SK-N-SH treated with all-trans-retinoic acid at 6 μM for 48 hours (cell line): ENCODE measurements at regions not wholly inside any gene's neighbourhood (a gene's known extent, or its start where the extent isn't known, plus 50 kb on each side); places are given as distances from the start of the nearest gene placed in this dataset.
A peak's percentile ranks its signal among the peaks of the same experiment; 100 is the strongest.

Experiments
- ATAC-seq: fragments of 200-7000 bp; cut with Tn5 transposase; 3 replicates; pipeline ENCODE4 v1.9.1; 2020; ENCODE audit warnings: mild to moderate bottlenecking, moderate library complexity
- ARNTL ChIP-seq: fragments of 450-650 bp; formaldehyde crosslinking; IDR thresholded peaks from 2 replicates; pipeline ENCODE4 v1.5.0; 2020; ENCODE audit warnings: low read depth, mild to moderate bottlenecking, moderate library complexity, borderline replicate concordance
- BACH2 ChIP-seq: fragments of 250-450 bp; sonication (Bioruptor Pico); IDR thresholded peaks from 2 replicates; pipeline ENCODE4 v1.9.0; 2021; ENCODE audit warnings: mild to moderate bottlenecking, borderline replicate concordance
- CREB5 ChIP-seq: fragments of 250-450 bp; sonication (Bioruptor Pico); IDR thresholded peaks from 2 replicates; pipeline ENCODE4 v1.5.1; 2020; ENCODE audit warnings: low read depth, mild to moderate bottlenecking, moderate library complexity
- CSDC2 ChIP-seq: fragments of 250-450 bp; sonication (Bioruptor Pico); IDR thresholded peaks from 2 replicates; pipeline ENCODE4 v1.5.0; 2020; ENCODE audit warnings: mild to moderate bottlenecking, moderate library complexity
- CSRNP3 ChIP-seq: fragments of 250-450 bp; sonication (Bioruptor Pico); IDR thresholded peaks from 2 replicates; pipeline ENCODE4 v1.5.1; 2021; ENCODE audit warnings: mild to moderate bottlenecking, moderate library complexity
- ESRRG ChIP-seq: fragments of 250-450 bp; sonication (Bioruptor Pico); IDR thresholded peaks from 2 replicates; pipeline ENCODE4 v1.6.1; 2021; ENCODE audit warnings: mild to moderate bottlenecking
- GLIS3 ChIP-seq: fragments of 250-450 bp; sonication (Bioruptor Pico); IDR thresholded peaks from 2 replicates; pipeline ENCODE4 v1.5.0; 2020; ENCODE audit warnings: mild to moderate bottlenecking, moderate library complexity
- ISL1 ChIP-seq: fragments of 250-450 bp; sonication (Bioruptor Pico); IDR thresholded peaks from 2 replicates; pipeline ENCODE4 v2.1.2; 2022; ENCODE audit warnings: mild to moderate bottlenecking, moderate library complexity
- OSR1 ChIP-seq: fragments of 250-450 bp; sonication (Bioruptor Pico); IDR thresholded peaks from 2 replicates; pipeline ENCODE4 v1.8.0; 2022; ENCODE audit warnings: moderate library complexity, mild to moderate bottlenecking, inconsistent platforms
- POU6F1 ChIP-seq: fragments of 250-450 bp; sonication (Bioruptor Pico); IDR thresholded peaks from 2 replicates; pipeline ENCODE4 v1.8.0; 2021; ENCODE audit warnings: low read depth, mild to moderate bottlenecking, moderate library complexity, borderline replicate concordance
- PPARA ChIP-seq: fragments of 250-450 bp; sonication (Bioruptor Pico); IDR thresholded peaks from 2 replicates; pipeline ENCODE4 v1.5.0; 2020; ENCODE audit warnings: mild to moderate bottlenecking, borderline replicate concordance
- RARB ChIP-seq: fragments of 250-450 bp; sonication (Bioruptor Pico); IDR thresholded peaks from 2 replicates; pipeline ENCODE4 v1.8.0; 2021; ENCODE audit warnings: mild to moderate bottlenecking, moderate library complexity
- SNAI2 ChIP-seq: fragments of 250-450 bp; sonication (Bioruptor Pico); IDR thresholded peaks from 2 replicates; pipeline ENCODE4 v1.5.0; 2020; ENCODE audit warnings: mild to moderate bottlenecking, moderate library complexity
- TCF4 ChIP-seq: fragments of 250-450 bp; sonication (Bioruptor Pico); IDR thresholded peaks from 2 replicates; pipeline ENCODE4 v1.8.0; 2021; ENCODE audit warnings: mild to moderate bottlenecking, moderate library complexity, borderline replicate concordance
- TOX ChIP-seq: fragments of 250-450 bp; sonication (Bioruptor Pico); IDR thresholded peaks from 2 replicates; pipeline ENCODE4 v1.8.0; 2021; ENCODE audit warnings: mild to moderate bottlenecking, moderate library complexity, borderline replicate concordance
- TSHZ2 ChIP-seq: fragments of 250-450 bp; sonication (Bioruptor Pico); IDR thresholded peaks from 2 replicates; pipeline ENCODE4 v1.5.0; 2020; ENCODE audit warnings: mild to moderate bottlenecking, moderate library complexity
- ZC3H10 ChIP-seq: fragments of 250-450 bp; sonication (Bioruptor Pico); IDR thresholded peaks from 2 replicates; pipeline ENCODE4 v1.5.1; 2021; ENCODE audit warnings: mild to moderate bottlenecking, moderate library complexity
- ZFP3 ChIP-seq: fragments of 250-450 bp; sonication (Bioruptor Pico); IDR thresholded peaks from 2 replicates; pipeline ENCODE4 v1.5.0; 2020; ENCODE audit warnings: mild to moderate bottlenecking, moderate library complexity
- ZFP30 ChIP-seq: fragments of 450-650 bp; formaldehyde crosslinking; IDR thresholded peaks from 2 replicates; pipeline ENCODE4 v1.5.0; 2022; ENCODE audit warnings: mild to moderate bottlenecking, moderate library complexity
- ZNF565 ChIP-seq: fragments of 450-650 bp; formaldehyde crosslinking; conservative IDR thresholded peaks from 2 replicates; pipeline ENCODE4 v1.5.0; 2020; ENCODE audit warnings: low read depth, mild to moderate bottlenecking, moderate library complexity
- ZNF70 ChIP-seq: fragments of 450-650 bp; formaldehyde crosslinking; IDR thresholded peaks from 2 replicates; pipeline ENCODE4 v1.5.0; 2020; ENCODE audit warnings: mild to moderate bottlenecking, moderate library complexity
- ZNF8 ChIP-seq: fragments of 450-650 bp; formaldehyde crosslinking; IDR thresholded peaks from 2 replicates; pipeline ENCODE4 v1.5.0; 2020; ENCODE audit warnings: mild to moderate bottlenecking, moderate library complexity

GRCh38 chr4:141410839-141411238, 190.1 kb downstream of the ZNF330 start:
- peak; percentile 62 for ATAC-seq
- TF ChIP-seq ZNF565 (CRISPR knock-in tag), result no peak
- TF ChIP-seq POU6F1 (CRISPR knock-in tag), result no peak
- no peak for TF ChIP-seq RARB (CRISPR knock-in tag)
- TF ChIP-seq CSDC2 (CRISPR knock-in tag), result no peak
- no peak for TF ChIP-seq ZNF8 (CRISPR knock-in tag)
- no peak for TF ChIP-seq ESRRG (CRISPR knock-in tag)
- TF ChIP-seq BACH2 (CRISPR knock-in tag), result no peak
- TF ChIP-seq ZC3H10 (CRISPR knock-in tag), result no peak
- TF ChIP-seq ZNF70 (CRISPR knock-in tag), result no peak
- no peak for TF ChIP-seq ZFP3 (CRISPR knock-in tag)
- TF ChIP-seq SNAI2 (CRISPR knock-in tag), result no peak
- TF ChIP-seq PPARA (CRISPR knock-in tag), result no peak
- no peak for TF ChIP-seq TCF4 (CRISPR knock-in tag)

GRCh38 chr4:141411936-141412335, 191.2 kb downstream of the ZNF330 start:
- ATAC-seq, result no peak
- TF ChIP-seq BACH2 (CRISPR knock-in tag), result no peak
- no peak for TF ChIP-seq SNAI2 (CRISPR knock-in tag)
- no peak for TF ChIP-seq TOX

GRCh38 chr4:141413366-141413765, 192.7 kb downstream of the ZNF330 start:
- ATAC-seq, result no peak
- TF ChIP-seq ZNF8 (CRISPR knock-in tag) (no peak), PPARA (CRISPR knock-in tag) (no peak), CSRNP3 (CRISPR knock-in tag) (no peak), ARNTL (no peak), ISL1 (CRISPR knock-in tag) (no peak), RARB (CRISPR knock-in tag) (no peak), TCF4 (CRISPR knock-in tag) (no peak), SNAI2 (CRISPR knock-in tag) (no peak), OSR1 (CRISPR knock-in tag) (no peak), CREB5 (CRISPR knock-in tag) (no peak), TOX (no peak), ZNF70 (CRISPR knock-in tag) (no peak), TSHZ2 (CRISPR knock-in tag) (no peak), ZFP30 (no peak), ESRRG (CRISPR knock-in tag) (no peak), ZFP3 (CRISPR knock-in tag) (no peak), CSDC2 (CRISPR knock-in tag) (no peak), POU6F1 (CRISPR knock-in tag) (no peak), GLIS3 (CRISPR knock-in tag) (no peak), ZC3H10 (CRISPR knock-in tag) (no peak)
